Endodermal cell (in vitro differentiated cells): ENCODE measurements at regions not wholly inside any gene's neighbourhood (a gene's known extent, or its start where the extent isn't known, plus 50 kb on each side); places are given as distances from the start of the nearest gene placed in this dataset.

Experiments
- DNase-seq: peaks from one replicate; pipeline ENCODE4 v3.0.0-alpha.2; 2017
- H3K27ac ChIP-seq: 2 replicates; pipeline ENCODE4 v1.5.1; 2013; ENCODE audit warnings: mild to moderate bottlenecking, low read depth, low read length, moderate library complexity
- H3K27me3 ChIP-seq: 2 replicates; pipeline ENCODE4 v1.6.1; 2013; ENCODE audit warnings: mild to moderate bottlenecking, low read length, moderate library complexity; ENCODE audit not compliant: insufficient read depth, control insufficient read depth, poor library complexity, severe bottlenecking
- H3K36me3 ChIP-seq: 2 replicates; pipeline ENCODE4 v1.7.0; 2013; ENCODE audit warnings: mild to moderate bottlenecking, low read length, moderate library complexity; ENCODE audit not compliant: control insufficient read depth, insufficient read depth
- H3K4me1 ChIP-seq: one replicate; pipeline ENCODE4 v1.7.0; 2013; ENCODE audit warnings: low read length; ENCODE audit not compliant: control insufficient read depth, insufficient read depth
- H3K4me3 ChIP-seq: 2 replicates; pipeline ENCODE4 v1.5.1; 2013; ENCODE audit warnings: mild to moderate bottlenecking, low read length, moderate library complexity
- H3K9ac ChIP-seq: 2 replicates; pipeline ENCODE4 v1.6.1; 2013; ENCODE audit warnings: mild to moderate bottlenecking, low read length, moderate library complexity; ENCODE audit not compliant: poor library complexity, severe bottlenecking; ENCODE audit errors: extremely low read depth
- H3K9me3 ChIP-seq: 2 replicates; pipeline ENCODE4 v1.6.1; 2013; ENCODE audit warnings: mild to moderate bottlenecking, low read length, moderate library complexity; ENCODE audit not compliant: control insufficient read depth
- H3K27ac Mint-ChIP-seq: 2 replicates; pipeline ENCODE4 v1.8.0; 2020; ENCODE audit warnings: mixed read lengths
- H3K27me3 Mint-ChIP-seq: 2 replicates; pipeline ENCODE4 v1.8.0; 2021; ENCODE audit warnings: mild to moderate bottlenecking, mixed read lengths; ENCODE audit not compliant: insufficient read depth
- H3K36me3 Mint-ChIP-seq: 2 replicates; pipeline ENCODE4 v1.8.0; 2020; ENCODE audit warnings: low read depth, mixed read lengths
- H3K4me1 Mint-ChIP-seq: 2 replicates; pipeline ENCODE4 v1.8.0; 2020; ENCODE audit warnings: mixed read lengths
- H3K4me3 Mint-ChIP-seq: 2 replicates; pipeline ENCODE4 v1.8.0; 2020; ENCODE audit warnings: mild to moderate bottlenecking, moderate library complexity, mixed read lengths
- H3K9me3 Mint-ChIP-seq: 2 replicates; pipeline ENCODE4 v1.8.0; 2020; ENCODE audit warnings: mild to moderate bottlenecking, mixed read lengths
- WGBS, 2 experiments: methylation state at CpG; one replicate each; pipeline versions ENCODE4 v1.1.5 to v1.1.7; 2013; ENCODE audit warnings: missing lambda C conversion rate in 2 of 2, mixed read lengths in 1 of 2; ENCODE audit not compliant: insufficient coverage in 1 of 2, insufficient read length in 1 of 2; 5-methylcytosine and 5-hydroxymethylcytosine counted together
- TF ChIP-seq, protein P1 (sequence below): fragments of 200-600 bp; sonication (generic); conservative IDR thresholded peaks from 2 replicates; pipeline ENCODE4 v1.5.0; 2021; ENCODE audit warnings: antibody characterized with exemption, mild to moderate bottlenecking

DNA sequence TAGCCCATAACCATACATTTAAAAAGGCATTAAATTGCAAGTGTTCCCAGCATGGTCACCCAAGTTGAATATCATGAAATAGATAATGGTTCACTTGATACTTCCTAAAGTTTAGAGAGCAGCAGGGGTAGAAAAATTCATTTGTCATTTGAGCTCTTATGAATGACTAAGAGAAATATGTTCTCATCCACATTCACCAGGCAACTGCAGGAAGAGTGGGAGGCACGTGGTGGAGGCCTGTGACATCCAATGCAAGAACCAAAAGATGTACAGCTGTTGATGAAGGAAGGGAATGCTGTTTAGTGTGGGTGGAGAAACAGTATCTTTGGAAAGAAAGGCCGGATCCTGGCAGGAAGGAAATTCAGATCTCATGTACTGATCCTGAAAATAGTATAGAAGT, 473.1 kb downstream of the ADGRL2 start:
- Mint-ChIP-seq H3K9me3 (no peaks in the 10 kb centered on the region), H3K4me3 (no peak overlapping the region), H3K36me3 (no peaks in the 10 kb centered on the region), H3K4me1 (peaks cover 4% of the 10 kb centered on the region), H3K27ac (no peak overlapping the region), H3K27me3 (peaks cover 13% of the 10 kb centered on the region)
- Histone ChIP-seq H3K36me3 (no peaks in the 10 kb centered on the region), H3K9me3 (no peaks in the 10 kb centered on the region), H3K4me1 (no peaks in the 10 kb centered on the region), H3K27me3 (peaks cover 20% of the 10 kb centered on the region), H3K4me3 (no peak overlapping the region), H3K27ac (no peak overlapping the region), H3K9ac (no peak overlapping the region)
- DNase-seq: no peak
- 83 to 88% methylated on average over 1 to 2 of the region's 2 CpGs for WGBS, 2 experiments
- TF ChIP-seq, protein P1, sequence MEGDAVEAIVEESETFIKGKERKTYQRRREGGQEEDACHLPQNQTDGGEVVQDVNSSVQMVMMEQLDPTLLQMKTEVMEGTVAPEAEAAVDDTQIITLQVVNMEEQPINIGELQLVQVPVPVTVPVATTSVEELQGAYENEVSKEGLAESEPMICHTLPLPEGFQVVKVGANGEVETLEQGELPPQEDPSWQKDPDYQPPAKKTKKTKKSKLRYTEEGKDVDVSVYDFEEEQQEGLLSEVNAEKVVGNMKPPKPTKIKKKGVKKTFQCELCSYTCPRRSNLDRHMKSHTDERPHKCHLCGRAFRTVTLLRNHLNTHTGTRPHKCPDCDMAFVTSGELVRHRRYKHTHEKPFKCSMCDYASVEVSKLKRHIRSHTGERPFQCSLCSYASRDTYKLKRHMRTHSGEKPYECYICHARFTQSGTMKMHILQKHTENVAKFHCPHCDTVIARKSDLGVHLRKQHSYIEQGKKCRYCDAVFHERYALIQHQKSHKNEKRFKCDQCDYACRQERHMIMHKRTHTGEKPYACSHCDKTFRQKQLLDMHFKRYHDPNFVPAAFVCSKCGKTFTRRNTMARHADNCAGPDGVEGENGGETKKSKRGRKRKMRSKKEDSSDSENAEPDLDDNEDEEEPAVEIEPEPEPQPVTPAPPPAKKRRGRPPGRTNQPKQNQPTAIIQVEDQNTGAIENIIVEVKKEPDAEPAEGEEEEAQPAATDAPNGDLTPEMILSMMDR: no peak

DNA sequence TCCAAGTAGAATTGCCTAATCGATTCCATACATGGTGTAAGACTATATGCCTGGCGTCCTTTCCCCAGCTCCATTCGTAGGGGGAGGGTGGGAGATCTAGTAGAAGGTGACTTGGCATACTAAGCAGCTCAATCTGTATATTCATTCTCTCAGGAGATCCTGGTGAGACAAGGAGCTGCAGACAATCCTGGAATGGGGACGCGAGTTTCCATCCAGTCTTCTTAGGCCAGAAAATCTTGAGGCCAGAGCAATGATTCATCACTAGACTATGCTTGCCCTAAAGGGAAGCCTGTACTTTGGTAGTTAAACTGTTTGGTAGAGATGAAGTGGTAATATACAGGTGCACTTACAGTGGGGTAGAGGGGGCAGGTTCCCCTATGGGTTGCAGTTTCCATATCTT, 468.7 kb downstream of the ADGRL2 start:
- Histone ChIP-seq H3K4me3 (no peak overlapping the region), H3K27me3 (peaks cover 51% of the 10 kb centered on the region), H3K4me1 (no peaks in the 10 kb centered on the region), H3K9me3 (no peaks in the 10 kb centered on the region), H3K27ac (no peak overlapping the region), H3K36me3 (no peaks in the 10 kb centered on the region), H3K9ac (no peak overlapping the region)
- 87 to 94% methylated on average over 2 to 5 of the region's 5 CpGs for WGBS, 2 experiments
- no peak for DNase-seq
- Mint-ChIP-seq H3K36me3 (no peaks in the 10 kb centered on the region), H3K4me1 (peaks cover 4% of the 10 kb centered on the region), H3K27ac (no peak overlapping the region), H3K27me3 (peaks cover 39% of the 10 kb centered on the region), H3K9me3 (peaks cover 3% of the 10 kb centered on the region), H3K4me3 (no peak overlapping the region)
- TF ChIP-seq, protein P1: no peak

DNA sequence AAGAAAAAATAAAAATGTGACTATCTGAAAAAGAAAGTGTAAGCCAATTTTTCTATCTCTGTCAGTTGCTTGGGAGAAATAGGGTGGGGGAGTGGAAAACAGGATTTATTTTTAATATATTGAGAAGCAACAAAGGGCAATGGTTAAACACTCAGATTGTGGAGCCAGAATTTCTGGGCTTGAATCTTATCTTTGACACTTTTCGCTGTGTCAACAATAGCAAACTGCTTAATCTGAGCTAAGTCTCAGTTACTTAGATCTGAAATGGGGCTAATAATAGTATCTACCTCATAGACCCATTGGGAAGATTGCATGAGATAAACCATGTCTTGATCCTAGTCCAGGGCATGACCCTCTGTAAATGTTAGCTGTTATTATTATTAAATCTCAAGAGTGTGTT, 468.1 kb downstream of the ADGRL2 start:
- H3K9me3 Mint-ChIP-seq: peaks cover 3% of the 10 kb centered on the region
- peaks cover 36% of the 10 kb centered on the region for H3K27me3 Mint-ChIP-seq
- TF ChIP-seq, protein P1: no peak
- Histone ChIP-seq H3K9me3 (no peaks in the 10 kb centered on the region), H3K27ac (no peak overlapping the region), H3K4me1 (no peaks in the 10 kb centered on the region), H3K27me3 (peaks cover 48% of the 10 kb centered on the region), H3K4me3 (no peak overlapping the region), H3K36me3 (no peaks in the 10 kb centered on the region), H3K9ac (no peak overlapping the region)
- peaks cover 4% of the 10 kb centered on the region for H3K4me1 Mint-ChIP-seq
- H3K36me3 Mint-ChIP-seq: no peaks in the 10 kb centered on the region
- no peak overlapping the region for H3K4me3 Mint-ChIP-seq
- no peak overlapping the region for H3K27ac Mint-ChIP-seq
- DNase-seq: no peak
- WGBS, 2 experiments: 92% methylated on average over 1 of the region's 1 CpG; no CpG with 5 or more reads in 1 of the 2 experiments
